BJ (cell line): ENCODE measurements at regions not wholly inside any gene's neighbourhood (a gene's known extent, or its start where the extent isn't known, plus 50 kb on each side); places are given as distances from the start of the nearest gene placed in this dataset.

ENCODE experiments used
- CTCF ChIA-PET: fragments of 350-600 bp; formaldehyde crosslinking; extraction: SDS; loops from one replicate; lab custom pipeline; 2021; ENCODE audit warnings: antibody characterized with exemption, inconsistent platforms; lab: Yijun Ruan, JAX
- POLR2A ChIA-PET: fragments of 300-600 bp; sonication (Branson Sonifier 250); formaldehyde crosslinking; extraction: SDS; loops from one replicate; lab custom pipeline; 2021; ENCODE audit warnings: antibody characterized with exemption; lab: Charles Lee
- DNase-seq: peaks from one replicate; pipeline ENCODE4 v3.0.0-alpha.2; 2011; ENCODE audit warnings: low read depth
- H3K27me3 ChIP-seq: 2 replicates; pipeline ENCODE4 v1.6.0; 2011; ENCODE audit warnings: low read length; ENCODE audit not compliant: control insufficient read depth, insufficient read depth
- H3K36me3 ChIP-seq: 2 replicates; pipeline ENCODE4 v1.5.1; 2011; ENCODE audit warnings: low read length; ENCODE audit not compliant: control insufficient read depth, insufficient read depth
- H3K4me3 ChIP-seq: 2 replicates; pipeline ENCODE4 v1.5.1; 2011; ENCODE audit warnings: low read depth, mild to moderate bottlenecking, control low read depth, low read length
- TF ChIP-seq, protein P1 (sequence below): IDR thresholded peaks from 2 replicates; pipeline ENCODE4 v1.5.1; 2011; ENCODE audit warnings: low read depth, mild to moderate bottlenecking, control low read depth, inconsistent platforms, low read length, moderate library complexity; ENCODE audit not compliant: insufficient read depth

DNA sequence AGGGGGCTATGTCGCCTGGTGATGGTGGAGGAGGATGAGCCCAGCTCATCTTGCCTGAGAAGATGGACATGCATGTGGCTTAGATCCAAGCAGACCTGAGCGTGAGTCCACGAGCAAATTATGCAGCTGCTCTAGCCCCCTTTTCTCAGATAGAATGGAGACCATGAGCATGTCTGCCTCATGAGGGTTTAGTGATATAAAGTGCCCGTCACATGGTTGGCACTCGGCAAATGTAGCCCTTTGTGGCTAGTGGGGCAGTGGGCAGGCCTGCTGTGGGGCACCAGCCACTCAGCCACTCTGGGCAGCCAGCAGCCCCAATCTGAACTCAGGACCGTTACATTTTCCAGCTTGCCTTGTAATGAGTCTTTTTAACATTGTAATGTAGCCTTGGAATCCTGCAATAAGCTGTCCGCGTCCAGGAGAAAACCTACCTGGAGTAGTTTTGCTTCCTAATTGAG is 92.1 kb upstream of the HS6ST1 start:
- H3K36me3 ChIP-seq: no peaks in the 10 kb centered on the region; the same call in 1 of the 2 replicates
- no peaks in the 10 kb centered on the region for H3K27me3 ChIP-seq
- no peak overlapping the region for H3K4me3 ChIP-seq
- ChIA-PET CTCF (no interaction called here), POLR2A (no interaction called here)
- TF ChIP-seq, protein P1, sequence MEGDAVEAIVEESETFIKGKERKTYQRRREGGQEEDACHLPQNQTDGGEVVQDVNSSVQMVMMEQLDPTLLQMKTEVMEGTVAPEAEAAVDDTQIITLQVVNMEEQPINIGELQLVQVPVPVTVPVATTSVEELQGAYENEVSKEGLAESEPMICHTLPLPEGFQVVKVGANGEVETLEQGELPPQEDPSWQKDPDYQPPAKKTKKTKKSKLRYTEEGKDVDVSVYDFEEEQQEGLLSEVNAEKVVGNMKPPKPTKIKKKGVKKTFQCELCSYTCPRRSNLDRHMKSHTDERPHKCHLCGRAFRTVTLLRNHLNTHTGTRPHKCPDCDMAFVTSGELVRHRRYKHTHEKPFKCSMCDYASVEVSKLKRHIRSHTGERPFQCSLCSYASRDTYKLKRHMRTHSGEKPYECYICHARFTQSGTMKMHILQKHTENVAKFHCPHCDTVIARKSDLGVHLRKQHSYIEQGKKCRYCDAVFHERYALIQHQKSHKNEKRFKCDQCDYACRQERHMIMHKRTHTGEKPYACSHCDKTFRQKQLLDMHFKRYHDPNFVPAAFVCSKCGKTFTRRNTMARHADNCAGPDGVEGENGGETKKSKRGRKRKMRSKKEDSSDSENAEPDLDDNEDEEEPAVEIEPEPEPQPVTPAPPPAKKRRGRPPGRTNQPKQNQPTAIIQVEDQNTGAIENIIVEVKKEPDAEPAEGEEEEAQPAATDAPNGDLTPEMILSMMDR: no peak
- no peak for DNase-seq

DNA sequence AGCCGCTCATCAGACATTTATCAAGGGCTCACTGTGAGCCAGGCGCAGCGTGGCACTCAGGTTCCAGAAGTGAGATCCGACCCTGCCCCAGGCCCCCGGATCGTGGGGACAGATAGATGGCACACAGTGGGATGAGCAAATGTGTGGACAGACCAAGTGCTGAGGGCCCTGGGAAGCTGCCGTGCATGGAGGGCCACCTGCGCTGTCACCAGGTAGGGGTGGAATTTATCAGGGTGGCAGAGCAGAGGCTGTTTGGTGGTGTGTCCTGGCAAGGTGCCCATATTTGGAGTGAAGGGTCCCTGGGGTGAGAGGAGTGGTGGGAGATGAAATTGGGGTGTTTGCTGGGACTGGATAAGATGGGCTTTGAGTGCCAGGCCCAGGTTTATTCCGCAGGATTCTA is 92.8 kb upstream of the HS6ST1 start:
- no peak for DNase-seq
- Histone ChIP-seq H3K4me3 (no peak overlapping the region), H3K36me3 (no peaks in the 10 kb centered on the region; the same call in 1 of the 2 replicates), H3K27me3 (no peaks in the 10 kb centered on the region)
- POLR2A ChIA-PET: no interaction called here
- TF ChIP-seq, protein P1: no peak
- CTCF ChIA-PET: interaction anchor here (0.6 kb wide), 1 partner anchor 73 kb away, joined by 3 read pairs; no protein-coding TSS in a partner anchor

DNA sequence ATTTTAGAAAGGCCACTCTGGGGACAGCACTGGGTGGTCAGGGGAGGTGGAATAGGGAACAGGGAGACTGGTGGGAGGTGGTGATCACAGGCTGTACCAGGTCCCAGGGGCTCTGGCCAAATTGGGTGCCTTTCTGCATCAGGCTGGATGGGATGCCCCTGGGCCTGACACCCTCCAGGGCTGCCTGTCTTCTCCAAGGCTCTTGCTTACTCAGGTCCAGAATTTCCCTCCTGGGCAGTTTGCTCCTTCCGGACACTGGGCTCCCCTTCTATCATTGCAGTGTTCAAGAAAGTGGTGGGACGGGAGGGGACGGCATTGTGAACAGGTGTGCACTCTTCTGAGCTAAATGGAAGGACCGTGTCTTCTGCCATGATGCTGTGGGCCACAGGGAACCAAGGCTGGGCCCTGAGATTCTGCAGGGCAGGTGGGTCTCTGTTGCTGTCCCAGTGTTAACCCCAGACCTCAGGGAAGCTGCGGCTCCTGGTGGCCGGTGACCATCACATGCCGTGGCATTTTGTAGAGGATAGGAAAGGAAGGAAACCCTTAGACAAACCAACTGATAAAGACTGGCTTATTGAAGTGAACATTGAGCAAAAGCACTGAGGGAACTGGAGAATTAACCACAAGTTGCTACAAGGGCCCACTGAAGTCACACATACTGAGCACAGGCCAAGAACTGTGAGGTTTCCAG is 93.7 kb upstream of the HS6ST1 start:
- TF ChIP-seq, protein P1: no peak
- DNase-seq: no peak
- Histone ChIP-seq H3K36me3 (no peaks in the 10 kb centered on the region; the same call in 1 of the 2 replicates), H3K4me3 (no peak overlapping the region), H3K27me3 (no peaks in the 10 kb centered on the region)
- ChIA-PET CTCF (no interaction called here), POLR2A (no interaction called here)

DNA sequence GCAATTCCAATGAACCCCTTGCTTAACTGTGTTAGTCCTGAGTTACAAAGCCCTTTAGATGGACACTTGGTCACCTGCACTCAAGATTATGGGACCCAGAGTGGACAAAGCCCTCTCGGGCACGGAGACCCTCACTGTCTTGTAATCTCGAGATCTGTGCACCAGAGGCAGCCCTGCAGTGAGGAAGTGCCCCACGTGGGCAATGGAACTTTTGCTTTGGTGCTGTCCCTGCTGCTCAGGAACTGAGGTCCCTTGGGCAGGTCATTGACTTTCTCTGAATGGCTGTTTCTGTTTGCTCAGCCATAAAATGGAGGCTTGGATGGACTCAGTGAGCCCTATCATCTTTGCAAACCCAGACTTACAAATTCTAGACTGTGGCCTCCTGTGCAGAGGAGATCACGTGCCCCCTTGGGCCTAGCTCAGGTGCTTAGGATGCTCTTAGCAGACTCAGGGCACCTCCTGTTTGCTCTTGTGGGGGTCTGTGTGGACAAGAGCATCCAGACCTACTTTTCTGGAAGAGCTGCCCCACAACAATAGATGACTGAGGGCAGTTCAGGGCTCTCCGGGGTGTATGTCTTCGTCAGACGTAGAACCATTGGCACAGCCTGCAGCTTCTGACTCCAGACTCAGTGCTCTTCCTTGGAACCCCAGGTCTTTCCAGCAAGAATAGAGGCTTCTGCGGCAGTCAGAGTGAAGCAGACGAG is 94.5 kb upstream of the HS6ST1 start:
- H3K36me3 ChIP-seq: no peaks in the 10 kb centered on the region; the same call in 1 of the 2 replicates
- CTCF ChIA-PET: no interaction called here
- DNase-seq: no peak
- TF ChIP-seq, protein P1: no peak
- POLR2A ChIA-PET: no interaction called here
- H3K4me3 ChIP-seq: no peak overlapping the region
- no peaks in the 10 kb centered on the region for H3K27me3 ChIP-seq

DNA sequence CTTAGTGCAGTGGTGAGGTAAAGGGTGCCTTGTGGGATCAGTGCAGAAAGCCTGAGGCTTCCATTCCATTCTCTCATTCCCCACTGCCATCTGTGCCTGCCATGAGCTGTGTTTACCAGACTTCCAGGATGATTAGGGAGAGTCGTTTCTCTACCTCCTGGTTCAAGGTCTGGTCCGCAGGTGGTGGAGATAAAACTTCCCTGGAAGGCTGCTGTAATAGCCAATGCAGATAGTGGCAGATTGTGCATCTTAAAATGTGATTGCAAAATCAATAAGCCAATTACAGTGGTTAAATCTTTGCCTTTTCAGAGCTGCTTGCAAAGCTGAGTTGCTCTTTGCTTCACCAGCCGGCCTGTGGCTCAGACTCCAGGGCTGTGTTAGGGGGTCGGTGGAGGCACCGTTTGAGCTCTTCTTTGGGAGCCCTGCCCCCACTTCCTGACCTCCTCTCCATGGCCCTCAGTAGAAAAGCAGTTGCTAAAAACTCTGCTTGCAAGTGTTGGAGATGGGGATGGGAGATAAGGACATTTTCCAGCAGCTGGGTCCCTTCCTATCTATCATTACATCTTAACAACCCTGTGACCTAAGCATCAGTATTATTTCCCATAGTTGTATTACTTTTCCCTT is 95.2 kb upstream of the HS6ST1 start:
- TF ChIP-seq, protein P1: no peak
- CTCF ChIA-PET: interaction anchor here (1.2 kb wide), 1 partner anchor 8 kb away, joined by 3 read pairs; no protein-coding TSS in a partner anchor
- Histone ChIP-seq H3K27me3 (no peaks in the 10 kb centered on the region), H3K4me3 (no peak overlapping the region), H3K36me3 (no peaks in the 10 kb centered on the region; the same call in 1 of the 2 replicates)
- POLR2A ChIA-PET: no interaction called here
- no peak for DNase-seq
